Epidermal melanocyte (primary cell): ENCODE measurements at regions not wholly inside any gene's neighbourhood (a gene's known extent, or its start where the extent isn't known, plus 50 kb on each side); places are given as distances from the start of the nearest gene placed in this dataset.

Experiments used
- DNase-seq: peaks from one replicate; pipeline ENCODE4 v3.0.0; 2011; ENCODE audit warnings: low spot score; ENCODE audit not compliant: insufficient read length

DNA sequence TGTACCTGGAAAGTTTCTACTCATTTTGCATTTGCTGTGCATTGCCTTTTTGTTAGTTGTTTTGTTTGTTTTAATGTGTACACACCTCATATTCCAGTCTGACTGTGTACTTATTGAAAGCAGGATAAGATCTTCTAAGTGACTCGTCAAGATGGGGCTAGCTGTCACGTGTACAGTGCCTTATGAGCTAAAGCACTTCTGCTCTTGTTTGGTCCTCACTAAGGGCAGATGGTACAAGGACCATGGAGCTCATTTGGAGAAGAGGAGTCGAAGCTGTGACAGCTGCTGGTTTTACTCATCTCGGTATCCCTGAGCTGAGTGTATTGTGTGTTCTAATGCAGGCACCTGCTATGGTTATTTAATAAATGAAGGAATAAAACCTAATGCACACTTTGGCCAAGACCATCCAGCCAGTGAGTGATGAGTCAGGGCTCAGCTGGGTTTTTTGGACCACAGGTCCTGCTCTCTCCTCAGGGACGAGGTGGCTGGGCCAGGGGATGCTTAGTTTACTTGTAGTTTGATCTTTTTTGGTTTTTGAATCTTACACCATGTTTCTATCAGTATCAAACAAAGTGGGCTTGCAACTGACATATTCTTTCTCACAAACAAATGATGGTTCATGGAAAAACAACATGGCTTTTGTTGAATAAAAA lies 152.5 kb upstream of the APCDD1 start:
- no peak for DNase-seq

- no peak for DNase-seq
Measured at GRCh38 chr18:10303171-10303570, 151.3 kb upstream of the APCDD1 start.

DNA sequence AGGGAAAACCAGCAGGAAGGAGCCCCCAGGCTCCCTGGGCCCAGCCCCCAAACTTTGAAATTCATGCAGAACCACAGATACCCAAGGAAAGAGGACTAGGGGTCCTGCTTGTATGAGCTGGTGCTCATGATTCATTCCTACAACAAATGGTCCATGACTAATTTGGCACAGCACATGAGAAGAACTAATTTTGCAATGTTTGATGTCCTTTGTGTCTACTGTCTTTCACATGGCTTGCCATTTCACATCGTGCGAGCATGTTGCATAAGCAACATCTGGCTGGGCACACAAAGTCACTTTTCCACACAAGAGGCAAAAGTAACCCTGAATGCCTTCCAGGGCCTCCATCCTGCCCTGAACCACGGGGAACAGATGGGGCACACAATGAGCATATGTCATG lies 149.6 kb upstream of the APCDD1 start:
- no peak for DNase-seq

- no peak for DNase-seq
Measured at GRCh38 chr18:10306779-10307178, 147.7 kb upstream of the APCDD1 start.

GRCh38 chr18:10308154-10308553 lies 146.3 kb upstream of the APCDD1 start:
- DNase-seq, result no peak

DNA sequence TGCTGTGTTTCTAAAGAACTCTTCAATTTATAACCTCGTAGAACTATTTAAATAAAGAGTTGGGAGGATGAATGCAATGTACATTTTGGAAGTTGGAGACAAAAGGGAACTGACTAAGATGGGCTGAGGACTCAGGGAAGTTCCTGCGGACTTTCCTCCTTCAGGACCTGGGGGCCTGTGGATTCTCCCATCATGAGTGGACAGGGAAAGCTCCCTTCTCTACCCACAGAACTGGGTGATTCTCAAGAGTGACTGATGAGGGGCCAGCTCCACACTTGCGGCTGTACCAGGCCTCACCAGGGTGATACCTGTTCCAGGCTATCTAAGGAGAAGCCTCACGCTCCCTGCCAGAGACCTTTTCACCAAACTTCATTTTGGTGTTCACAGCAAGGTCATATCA lies 143.8 kb upstream of the APCDD1 start:
- no peak for DNase-seq

GRCh38 chr18:10312326-10313015 lies 142.0 kb upstream of the APCDD1 start:
- DNase-seq, result no peak

DNA sequence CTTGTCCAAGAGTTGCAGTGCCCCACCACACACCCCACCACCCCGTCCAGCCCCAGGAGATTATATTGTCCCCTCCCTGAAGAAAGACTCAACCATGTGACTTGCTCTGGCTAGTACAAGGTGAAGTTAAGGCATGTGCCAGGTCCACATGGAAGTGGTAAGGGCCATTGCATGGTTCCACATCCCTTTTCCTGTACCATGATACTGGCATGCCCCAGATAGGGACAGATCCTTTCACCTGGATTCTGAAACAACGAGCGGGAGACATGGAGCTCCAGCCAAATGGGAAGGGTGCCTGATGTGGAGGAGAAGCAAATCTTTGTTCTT lies 141.5 kb upstream of the APCDD1 start:
- no peak for DNase-seq

DNA sequence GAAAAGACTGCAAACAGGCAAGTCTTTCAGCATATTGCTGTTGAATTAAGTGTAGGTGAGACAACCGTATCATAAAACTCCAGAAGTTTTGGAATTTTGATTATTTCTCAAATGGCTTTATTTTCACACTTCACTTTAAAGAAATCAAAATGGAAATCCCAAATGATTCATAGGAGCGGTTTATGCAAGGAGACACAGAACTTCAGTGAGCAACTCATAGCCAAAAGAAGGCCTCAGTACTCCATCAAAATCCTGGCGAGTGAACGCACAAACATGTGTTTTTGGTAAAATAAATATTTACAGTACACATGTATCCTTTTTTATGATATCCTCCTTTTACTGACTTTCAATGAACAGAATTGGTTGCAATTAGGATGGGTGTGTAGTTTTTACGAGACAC lies 140.4 kb upstream of the APCDD1 start:
- no peak for DNase-seq

- DNase-seq, result no peak
Measured at GRCh38 chr18:10315522-10315921, 138.9 kb upstream of the APCDD1 start.

DNA sequence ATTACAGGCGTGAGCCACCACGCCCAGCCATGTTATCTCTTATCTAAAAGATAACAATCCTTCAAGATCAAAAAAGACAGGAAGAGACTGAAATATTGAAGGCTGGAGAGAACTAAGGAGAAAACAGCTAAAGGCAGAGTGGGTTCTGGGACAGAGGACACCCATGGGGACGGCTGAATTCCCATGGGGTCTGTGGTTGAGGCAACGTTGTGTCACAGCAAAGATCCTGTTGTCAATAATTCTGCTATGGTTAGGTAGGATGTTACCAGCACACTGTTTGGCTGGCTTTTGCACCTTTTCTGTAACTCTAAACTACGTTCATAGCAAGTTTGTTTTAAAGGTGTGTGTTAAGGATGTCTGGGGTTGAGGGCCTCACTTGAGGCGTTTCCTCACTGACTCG lies 137.7 kb upstream of the APCDD1 start:
- DNase-seq, result no peak

DNA sequence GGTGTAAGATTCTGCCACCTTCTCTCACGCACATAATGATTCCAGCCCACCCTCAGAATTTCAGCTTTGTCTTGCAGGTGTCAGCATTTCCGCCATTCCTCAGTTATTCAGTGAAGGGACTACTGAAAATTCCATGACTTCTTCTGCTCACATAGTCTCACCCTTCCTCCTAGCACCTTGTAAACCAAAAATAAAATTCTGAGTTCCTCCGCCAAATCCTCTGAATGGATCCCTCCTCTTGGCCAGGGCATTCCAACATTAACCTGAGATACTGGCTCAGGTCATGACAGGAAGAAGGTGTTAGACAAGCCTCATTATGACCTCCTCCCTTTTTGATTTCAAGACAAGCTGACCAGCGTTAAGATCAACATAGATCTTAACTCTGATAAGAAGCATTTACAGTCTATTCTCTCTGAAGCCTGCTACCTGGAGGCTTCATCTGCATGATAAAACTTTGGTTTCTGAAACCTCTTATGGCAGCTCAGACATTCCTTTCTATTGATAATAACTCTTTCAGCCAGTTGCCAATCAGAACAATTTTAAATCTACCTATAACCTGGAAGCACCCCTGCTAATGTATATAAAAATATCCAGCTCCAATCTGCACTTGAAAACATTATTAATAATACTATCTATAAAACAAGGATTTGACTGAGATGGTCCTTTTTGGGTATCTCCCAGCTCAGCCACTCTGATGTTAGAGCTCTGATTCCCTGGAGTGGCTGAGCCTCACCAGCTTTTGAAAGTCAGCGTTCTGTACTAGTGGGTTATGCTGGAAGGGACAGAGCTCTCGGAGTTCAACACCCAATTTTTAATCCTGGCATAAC lies 136.4 kb upstream of the APCDD1 start:
- no peak for DNase-seq

- DNase-seq, result no peak
Measured at GRCh38 chr18:10318691-10318970, 135.8 kb upstream of the APCDD1 start.

GRCh38 chr18:10319026-10319425 lies 135.4 kb upstream of the APCDD1 start:
- no peak for DNase-seq

DNA sequence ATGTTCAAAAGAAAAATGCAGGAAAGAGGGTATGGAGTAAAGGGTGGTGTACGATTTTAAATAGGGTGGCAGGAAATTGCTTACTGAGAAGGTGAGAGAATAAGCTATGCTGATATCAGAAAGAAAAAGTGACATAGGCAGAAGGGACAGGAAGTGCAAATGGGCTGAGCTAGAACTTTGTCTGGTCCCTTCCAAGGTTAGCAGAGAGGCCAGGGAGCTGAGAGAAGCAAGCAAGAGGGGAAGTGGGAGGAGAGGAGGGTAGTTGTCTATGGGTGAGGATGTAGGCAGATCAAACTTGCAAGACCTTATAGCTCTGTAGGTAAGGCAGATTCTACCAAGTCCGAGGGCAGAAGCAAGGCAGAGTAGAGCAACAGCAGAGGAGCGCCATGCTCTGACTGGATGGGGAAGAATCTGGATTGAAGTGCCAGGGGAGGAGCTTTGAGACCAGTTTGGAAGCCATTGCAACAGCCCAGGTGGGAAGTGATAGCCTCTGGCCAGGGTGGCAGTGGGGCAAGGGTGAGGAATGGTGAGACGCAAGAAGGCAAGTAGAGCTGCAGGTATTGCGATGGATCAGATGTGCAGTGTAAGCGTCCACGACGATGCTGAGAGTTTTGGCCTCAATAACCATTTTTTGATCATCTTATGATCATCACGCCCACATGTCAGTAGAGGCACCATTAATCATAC lies 134.4 kb upstream of the APCDD1 start:
- DNase-seq, result no peak

- no peak for DNase-seq
Measured at GRCh38 chr18:10320791-10321190, 133.6 kb upstream of the APCDD1 start.

DNA sequence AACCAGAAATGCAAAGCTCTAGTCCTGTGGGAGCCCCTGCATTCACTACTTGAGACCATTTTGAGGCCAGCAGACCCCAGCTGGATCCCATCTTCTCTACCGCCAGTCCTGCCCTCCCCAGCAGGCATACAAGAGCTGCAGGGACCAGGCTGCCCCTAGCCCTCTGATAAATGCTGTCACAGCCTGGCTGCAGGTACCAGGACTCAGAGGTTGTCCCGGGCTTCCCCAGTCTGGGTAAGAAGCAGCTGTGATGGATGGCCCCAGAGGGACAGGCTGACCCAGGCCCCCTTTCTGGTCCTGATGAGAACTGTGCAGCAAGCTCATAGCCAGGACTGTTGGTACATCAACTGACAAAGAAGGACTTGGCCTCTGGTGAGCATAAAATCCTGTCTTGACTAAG lies 132.9 kb upstream of the APCDD1 start:
- DNase-seq, result no peak

DNA sequence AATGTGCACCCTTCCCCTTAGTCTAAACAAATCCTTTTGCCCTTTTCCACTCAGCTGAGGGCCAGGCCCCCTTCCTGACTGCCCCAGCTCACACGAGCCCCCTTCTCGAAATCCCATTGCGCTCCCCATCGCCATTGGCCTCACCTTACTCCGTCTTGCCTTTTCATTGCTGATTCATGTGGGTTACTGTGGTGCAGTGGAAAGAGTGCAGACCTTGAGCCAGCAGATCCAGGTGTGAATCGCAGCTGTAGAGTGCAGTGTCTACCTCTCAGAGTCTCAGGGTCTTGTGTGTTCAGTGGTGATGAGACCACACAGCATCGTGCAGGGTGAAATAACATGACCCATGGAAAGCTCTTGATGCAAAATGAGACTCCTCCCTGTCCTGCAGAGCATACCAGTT lies 132.4 kb upstream of the APCDD1 start:
- DNase-seq, result no peak

GRCh38 chr18:10322435-10322834 lies 132.0 kb upstream of the APCDD1 start:
- no peak for DNase-seq

- DNase-seq, result no peak
Measured at GRCh38 chr18:10329101-10329500, 125.3 kb upstream of the APCDD1 start.

- DNase-seq, result no peak
Measured at GRCh38 chr18:10330428-10330827, 124.0 kb upstream of the APCDD1 start.

DNA sequence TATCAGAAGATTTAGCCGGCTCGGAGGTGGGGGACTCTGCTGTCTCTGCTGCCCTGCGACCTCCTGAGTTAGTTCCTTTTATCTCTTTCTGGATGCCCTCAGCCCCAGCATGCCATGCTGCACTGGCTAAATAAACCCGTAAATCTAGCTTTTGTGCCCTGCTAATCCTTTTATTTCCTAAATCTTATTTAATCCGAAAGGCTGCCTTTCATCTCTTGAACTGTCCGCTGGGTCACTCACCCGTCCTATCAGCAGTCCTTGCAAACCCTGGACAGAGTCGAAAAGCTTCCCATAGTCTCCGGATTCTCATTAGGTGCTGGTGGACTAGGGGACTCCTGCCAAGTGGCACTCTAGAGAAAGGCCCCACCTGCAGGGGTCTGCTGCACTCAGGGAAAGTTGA lies 122.0 kb upstream of the APCDD1 start:
- DNase-seq, result no peak
